GM12874 (cell line): ENCODE measurements at regions not wholly inside any gene's neighbourhood (a gene's known extent, or its start where the extent isn't known, plus 50 kb on each side); places are given as distances from the start of the nearest gene placed in this dataset.

Experiments used
- TF ChIP-seq, protein P1 (sequence below): IDR thresholded peaks from 2 replicates; pipeline ENCODE4 v1.5.1; 2011; ENCODE audit warnings: low read depth, mild to moderate bottlenecking, control low read depth, low read length, moderate library complexity; ENCODE audit not compliant: insufficient read depth

DNA sequence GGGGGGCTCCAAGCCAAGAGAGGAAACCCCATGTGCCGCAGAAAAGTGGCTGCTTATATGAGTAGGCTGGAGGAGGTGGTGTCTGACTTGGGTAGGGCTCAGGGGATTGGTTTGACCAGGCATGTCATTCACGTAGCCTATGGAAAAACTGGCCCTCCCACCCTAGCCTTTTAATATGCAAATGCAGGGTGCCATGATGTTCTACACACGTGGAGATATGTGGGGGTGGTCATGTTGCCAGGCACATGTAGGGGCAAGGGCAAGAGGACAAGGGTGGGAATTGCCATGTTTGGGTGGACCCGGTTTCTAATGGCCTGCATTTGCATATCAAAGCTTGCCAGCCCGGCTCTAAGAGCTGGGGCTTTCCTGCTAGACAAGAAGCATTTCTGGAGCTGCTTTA is 86.9 kb upstream of the SHISA3 start:
- TF ChIP-seq, protein P1, sequence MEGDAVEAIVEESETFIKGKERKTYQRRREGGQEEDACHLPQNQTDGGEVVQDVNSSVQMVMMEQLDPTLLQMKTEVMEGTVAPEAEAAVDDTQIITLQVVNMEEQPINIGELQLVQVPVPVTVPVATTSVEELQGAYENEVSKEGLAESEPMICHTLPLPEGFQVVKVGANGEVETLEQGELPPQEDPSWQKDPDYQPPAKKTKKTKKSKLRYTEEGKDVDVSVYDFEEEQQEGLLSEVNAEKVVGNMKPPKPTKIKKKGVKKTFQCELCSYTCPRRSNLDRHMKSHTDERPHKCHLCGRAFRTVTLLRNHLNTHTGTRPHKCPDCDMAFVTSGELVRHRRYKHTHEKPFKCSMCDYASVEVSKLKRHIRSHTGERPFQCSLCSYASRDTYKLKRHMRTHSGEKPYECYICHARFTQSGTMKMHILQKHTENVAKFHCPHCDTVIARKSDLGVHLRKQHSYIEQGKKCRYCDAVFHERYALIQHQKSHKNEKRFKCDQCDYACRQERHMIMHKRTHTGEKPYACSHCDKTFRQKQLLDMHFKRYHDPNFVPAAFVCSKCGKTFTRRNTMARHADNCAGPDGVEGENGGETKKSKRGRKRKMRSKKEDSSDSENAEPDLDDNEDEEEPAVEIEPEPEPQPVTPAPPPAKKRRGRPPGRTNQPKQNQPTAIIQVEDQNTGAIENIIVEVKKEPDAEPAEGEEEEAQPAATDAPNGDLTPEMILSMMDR, result no peak

DNA sequence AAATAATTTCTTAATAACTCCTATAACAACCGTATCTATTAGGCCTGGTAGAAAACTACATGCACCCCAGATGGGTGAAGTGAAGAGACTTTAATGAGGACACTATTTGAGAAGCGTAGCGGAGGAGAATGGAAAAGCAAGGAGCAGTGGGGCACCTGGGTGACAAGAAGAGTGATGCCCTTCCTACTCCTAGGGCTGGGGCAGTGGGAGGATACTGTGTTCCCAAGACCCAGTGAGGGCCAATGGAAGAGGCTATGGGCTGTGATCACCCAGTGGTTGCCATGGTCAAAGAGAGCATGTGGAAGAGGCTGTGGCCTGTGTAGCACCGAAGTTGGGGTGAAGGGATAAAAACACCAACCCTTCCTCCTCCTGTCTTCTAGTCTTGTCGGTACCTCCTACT is 86.5 kb upstream of the SHISA3 start:
- TF ChIP-seq, protein P1, result no peak

DNA sequence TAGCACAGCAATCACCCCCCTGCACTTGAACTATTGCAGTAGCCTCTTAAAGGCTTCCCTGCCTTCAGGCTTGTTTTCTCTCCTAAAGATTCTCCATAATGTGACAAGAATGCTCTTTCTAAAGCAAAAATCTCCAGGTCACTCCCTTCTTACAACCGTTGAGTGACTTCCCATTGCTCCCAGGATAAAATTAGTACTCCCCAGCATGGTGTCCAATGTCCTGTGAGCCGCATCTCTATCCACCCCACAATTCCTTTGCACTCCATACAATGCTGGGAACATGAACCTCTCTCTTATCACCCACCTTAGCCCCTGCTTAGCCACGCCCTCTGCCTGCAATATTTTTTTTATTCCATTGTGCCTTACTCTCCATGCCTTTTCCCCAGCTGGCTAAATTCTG is 85.7 kb upstream of the SHISA3 start:
- TF ChIP-seq, protein P1, result no peak

DNA sequence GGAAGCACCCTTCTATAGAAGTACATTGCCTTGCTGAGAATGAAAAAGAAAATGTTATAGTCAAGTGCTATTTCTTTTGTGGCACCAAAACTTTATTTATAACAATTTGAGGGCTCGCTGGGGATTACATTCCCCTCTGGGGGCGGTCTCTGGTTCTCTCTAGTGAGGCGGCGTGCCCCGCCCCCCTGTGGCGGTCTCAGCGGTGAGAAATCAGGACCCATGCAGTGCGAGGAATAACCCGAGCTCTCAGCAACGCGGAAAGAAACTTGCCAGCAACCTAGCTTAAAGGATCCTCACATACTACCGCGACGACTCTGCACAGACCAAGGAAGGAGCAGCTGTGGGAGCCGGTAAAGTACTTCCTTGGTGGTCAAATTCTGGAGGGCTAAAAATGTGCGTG is 83.4 kb upstream of the SHISA3 start:
- TF ChIP-seq, protein P1, result no peak

DNA sequence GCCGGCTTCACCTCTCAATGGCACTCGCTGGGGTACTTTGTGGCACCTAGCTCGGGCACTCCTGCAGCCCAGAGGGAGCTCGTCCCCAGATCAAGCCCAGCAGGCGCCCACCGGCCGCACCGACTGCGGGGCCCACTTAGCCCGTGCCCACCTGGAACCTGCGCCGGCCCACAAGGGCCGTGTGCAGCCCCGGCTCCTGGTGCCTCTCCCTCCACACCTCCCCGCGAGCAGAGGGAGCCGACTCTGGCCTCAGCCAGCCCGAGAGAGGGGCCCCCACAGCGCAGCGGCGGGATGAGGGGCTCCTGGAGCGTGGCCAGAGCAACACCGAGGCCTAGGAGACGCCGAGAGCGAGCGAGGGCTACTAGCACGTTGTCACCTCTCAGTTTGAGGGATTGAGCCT is 82.1 kb upstream of the SHISA3 start:
- TF ChIP-seq, protein P1, result no peak

DNA sequence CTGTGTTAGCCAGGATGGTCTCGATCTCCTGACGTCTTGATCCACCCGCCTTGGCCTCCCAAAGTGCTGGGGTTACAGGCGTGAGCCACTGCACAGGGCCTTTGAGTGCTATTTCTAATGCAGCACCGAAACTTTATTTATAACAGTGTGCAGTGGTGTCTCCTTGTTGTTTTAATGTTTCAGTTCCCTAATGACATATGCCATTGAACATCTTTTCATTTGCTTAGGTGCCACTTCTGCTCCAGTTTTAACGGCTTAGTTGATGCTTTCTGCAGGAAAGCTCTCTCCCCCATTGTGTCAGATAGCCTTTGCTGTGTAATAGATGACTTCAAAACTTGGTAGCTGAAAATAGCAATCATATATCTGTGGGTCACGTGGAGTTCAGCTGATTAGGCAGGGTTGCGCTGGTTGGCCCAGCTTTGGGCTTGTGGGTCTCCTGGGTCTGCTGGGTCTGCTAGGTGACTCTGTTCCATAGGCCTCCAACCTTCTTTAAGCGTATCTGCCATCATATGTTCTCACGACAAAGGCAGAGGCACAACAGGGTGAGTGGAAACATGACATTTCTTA is 76.4 kb upstream of the SHISA3 start:
- TF ChIP-seq, protein P1, result no peak

DNA sequence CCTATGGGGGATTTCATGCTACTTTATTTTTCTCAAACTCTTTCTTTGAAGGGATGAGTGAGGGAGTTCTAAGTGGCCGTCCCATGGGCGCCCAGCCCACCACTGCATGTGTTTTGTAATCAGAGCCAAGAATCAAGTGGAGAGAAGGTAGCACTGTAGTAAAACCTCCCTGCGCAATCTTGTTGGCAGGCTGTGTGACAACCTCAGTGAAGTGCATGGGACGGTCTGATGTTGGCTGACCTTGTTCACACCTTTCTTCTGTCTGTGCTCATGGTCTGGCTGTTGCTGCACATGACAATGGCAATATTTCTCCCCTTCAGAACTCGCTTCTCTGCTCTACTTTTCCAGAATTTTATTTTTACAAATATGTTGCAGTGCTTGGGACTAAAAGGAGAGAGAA is 71.2 kb upstream of the SHISA3 start:
- TF ChIP-seq, protein P1, result no peak
